ENCODE measurements at regions not wholly inside any gene's neighbourhood (a gene's known extent, or its start where the extent isn't known, plus 50 kb on each side); places are given as distances from the start of the nearest gene placed in this dataset.

DNA sequence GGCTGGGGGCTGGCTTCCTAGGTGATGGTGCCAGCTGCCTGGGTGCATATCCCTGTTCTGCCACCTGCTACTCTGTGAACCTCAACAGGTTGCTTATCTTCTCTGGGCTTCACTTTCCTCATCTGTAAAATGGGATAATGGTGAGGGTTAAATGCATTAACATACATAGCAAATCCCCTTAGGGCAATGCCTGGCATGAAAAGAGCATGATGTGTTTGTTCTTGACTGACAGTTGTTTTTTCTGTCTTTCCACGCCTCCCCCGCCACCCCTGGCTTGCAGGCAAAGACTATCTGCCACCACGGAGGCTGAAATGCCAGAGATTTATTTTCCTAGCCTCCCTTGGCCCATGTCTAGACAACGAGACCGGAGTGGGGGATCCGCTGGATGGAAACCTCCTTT is 280.5 kb downstream of the NSG2 start:
- no peaks in the 10 kb centered on the region for H3K9me3 ChIP-seq
- no peak overlapping the region for H3K4me3 ChIP-seq
- H3K36me3 ChIP-seq (ENCODE audit: low read depth): no peaks in the 10 kb centered on the region
- ATAC-seq (no peak), DNase-seq (no peak)
- no peaks in the 10 kb centered on the region for H3K4me1 ChIP-seq (ENCODE audit: low read depth)
- intact Hi-C loops (cut with DNase I, micrococcal nuclease): no loop called here
- TF ChIP-seq, protein P1, sequence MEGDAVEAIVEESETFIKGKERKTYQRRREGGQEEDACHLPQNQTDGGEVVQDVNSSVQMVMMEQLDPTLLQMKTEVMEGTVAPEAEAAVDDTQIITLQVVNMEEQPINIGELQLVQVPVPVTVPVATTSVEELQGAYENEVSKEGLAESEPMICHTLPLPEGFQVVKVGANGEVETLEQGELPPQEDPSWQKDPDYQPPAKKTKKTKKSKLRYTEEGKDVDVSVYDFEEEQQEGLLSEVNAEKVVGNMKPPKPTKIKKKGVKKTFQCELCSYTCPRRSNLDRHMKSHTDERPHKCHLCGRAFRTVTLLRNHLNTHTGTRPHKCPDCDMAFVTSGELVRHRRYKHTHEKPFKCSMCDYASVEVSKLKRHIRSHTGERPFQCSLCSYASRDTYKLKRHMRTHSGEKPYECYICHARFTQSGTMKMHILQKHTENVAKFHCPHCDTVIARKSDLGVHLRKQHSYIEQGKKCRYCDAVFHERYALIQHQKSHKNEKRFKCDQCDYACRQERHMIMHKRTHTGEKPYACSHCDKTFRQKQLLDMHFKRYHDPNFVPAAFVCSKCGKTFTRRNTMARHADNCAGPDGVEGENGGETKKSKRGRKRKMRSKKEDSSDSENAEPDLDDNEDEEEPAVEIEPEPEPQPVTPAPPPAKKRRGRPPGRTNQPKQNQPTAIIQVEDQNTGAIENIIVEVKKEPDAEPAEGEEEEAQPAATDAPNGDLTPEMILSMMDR (IDR thresholded peaks at IDR 0.05): no peak

DNA sequence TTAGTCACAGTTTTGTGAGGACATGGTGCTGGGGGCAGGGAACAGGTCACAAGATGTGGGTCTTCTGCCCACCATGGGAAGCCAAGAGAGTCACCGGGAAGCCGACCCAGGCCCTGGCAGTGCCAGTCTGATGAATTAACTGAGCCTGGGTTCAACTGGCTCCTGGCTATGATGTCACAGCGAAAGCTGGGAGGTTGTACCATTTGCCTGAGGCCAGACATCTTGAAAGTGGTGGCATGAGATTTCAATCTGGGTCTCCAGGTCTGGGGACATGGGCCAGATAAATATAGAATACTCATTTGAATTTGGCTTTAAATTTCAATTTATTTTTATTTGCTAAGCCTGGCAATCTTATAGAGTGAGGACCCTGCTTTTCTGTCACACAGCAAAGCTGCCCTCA is 280.9 kb downstream of the NSG2 start:
- TF ChIP-seq, protein P1 (IDR thresholded peaks at IDR 0.05): no peak
- H3K4me1 ChIP-seq (ENCODE audit: low read depth): no peaks in the 10 kb centered on the region
- H3K36me3 ChIP-seq (ENCODE audit: low read depth): no peaks in the 10 kb centered on the region
- intact Hi-C loops (cut with DNase I, micrococcal nuclease): no loop called here
- ATAC-seq (no peak), DNase-seq (no peak)
- H3K4me3 ChIP-seq: no peak overlapping the region
- H3K9me3 ChIP-seq: no peaks in the 10 kb centered on the region

GRCh38 chr5:174327317-174327864 is 281.9 kb downstream of the NSG2 start:
- TF ChIP-seq, protein P1 (IDR thresholded peaks at IDR 0.05): peak; percentile 36
- Histone ChIP-seq H3K9me3 (no peaks in the 10 kb centered on the region), H3K36me3 (ENCODE audit: low read depth) (no peaks in the 10 kb centered on the region), H3K4me1 (ENCODE audit: low read depth) (no peaks in the 10 kb centered on the region), H3K4me3 (no peak overlapping the region)
- intact Hi-C loops (cut with DNase I, micrococcal nuclease): no loop called here
- ATAC-seq (peak; percentile 69), DNase-seq (peak in 2 of 3 donors; percentile 55 to 62)

- no peak for DNase-seq
- H3K36me3 ChIP-seq (ENCODE audit: low read depth): no peaks in the 10 kb centered on the region
- ATAC-seq: no peak
- intact Hi-C loops (cut with DNase I, micrococcal nuclease): no loop called here
- H3K4me3 ChIP-seq: no peak overlapping the region
- no peaks in the 10 kb centered on the region for H3K9me3 ChIP-seq
- TF ChIP-seq, protein P1 (IDR thresholded peaks at IDR 0.05): no peak
- no peaks in the 10 kb centered on the region for H3K4me1 ChIP-seq (ENCODE audit: low read depth)
Measured at GRCh38 chr5:174327896-174328295, 282.4 kb downstream of the NSG2 start.

- Histone ChIP-seq H3K4me1 (ENCODE audit: low read depth) (no peaks in the 10 kb centered on the region), H3K4me3 (no peak overlapping the region), H3K9me3 (no peaks in the 10 kb centered on the region), H3K36me3 (ENCODE audit: low read depth) (no peaks in the 10 kb centered on the region)
- intact Hi-C loops (cut with DNase I, micrococcal nuclease): no loop called here
- ATAC-seq (no peak), DNase-seq (no peak)
- TF ChIP-seq, protein P1 (IDR thresholded peaks at IDR 0.05): no peak
Measured at GRCh38 chr5:174328631-174329299, 283.3 kb downstream of the NSG2 start.

Measured in mucosa of descending colon (tissue), 3 donors.